ENCODE measurements at regions not wholly inside any gene's neighbourhood (a gene's known extent, or its start where the extent isn't known, plus 50 kb on each side); places are given as distances from the start of the nearest gene placed in this dataset.

GRCh38 chr21:29228306-29228705, 70.4 kb upstream of the BACH1 start:
- DNase-seq, result no peak

GRCh38 chr21:29230551-29231261, 68.0 kb upstream of the BACH1 start:
- no peak for DNase-seq

GRCh38 chr21:29231756-29232529, 66.8 kb upstream of the BACH1 start:
- DNase-seq, result peak; percentile 20

GRCh38 chr21:29232530-29233255, 66.0 kb upstream of the BACH1 start:
- DNase-seq, result no peak

- no peak for DNase-seq
These were observed 65.5 kb upstream of the BACH1 start for GRCh38 chr21:29233256-29233546.

GRCh38 chr21:29233611-29234540, 64.8 kb upstream of the BACH1 start:
- peak; percentile 61 for DNase-seq

- no peak for DNase-seq
These were observed 63.0 kb upstream of the BACH1 start for GRCh38 chr21:29235714-29236197.

GRCh38 chr21:29236201-29236600, 62.5 kb upstream of the BACH1 start:
- no peak for DNase-seq

GRCh38 chr21:29237110-29238052, 61.3 kb upstream of the BACH1 start:
- DNase-seq, result no peak

- DNase-seq, result no peak
These were observed 60.4 kb upstream of the BACH1 start for GRCh38 chr21:29238053-29238966.

GRCh38 chr21:29238967-29239290, 59.8 kb upstream of the BACH1 start:
- DNase-seq, result no peak

- DNase-seq, result no peak
These were observed 58.6 kb upstream of the BACH1 start for GRCh38 chr21:29240136-29240535.

GRCh38 chr21:29242201-29242600, 56.5 kb upstream of the BACH1 start:
- no peak for DNase-seq

- DNase-seq, result no peak
These were observed 55.5 kb upstream of the BACH1 start for GRCh38 chr21:29243188-29243587.

- DNase-seq, result peak; percentile 45
These were observed 53.5 kb upstream of the BACH1 start for GRCh38 chr21:29245104-29245643.

GRCh38 chr21:29245863-29246262, 52.9 kb upstream of the BACH1 start:
- DNase-seq, result no peak

- no peak for DNase-seq
These were observed 52.1 kb upstream of the BACH1 start for GRCh38 chr21:29246614-29247013.

GRCh38 chr21:29248124-29248523, 50.6 kb upstream of the BACH1 start:
- no peak for DNase-seq
